ENCODE measurements at regions not wholly inside any gene's neighbourhood (a gene's known extent, or its start where the extent isn't known, plus 50 kb on each side); places are given as distances from the start of the nearest gene placed in this dataset.
"Not testable (repeated sequence)": the region's sequence is repeated elsewhere in the genome, so short reads cannot be mapped to it uniquely, and the experiment has no call there.

DNA sequence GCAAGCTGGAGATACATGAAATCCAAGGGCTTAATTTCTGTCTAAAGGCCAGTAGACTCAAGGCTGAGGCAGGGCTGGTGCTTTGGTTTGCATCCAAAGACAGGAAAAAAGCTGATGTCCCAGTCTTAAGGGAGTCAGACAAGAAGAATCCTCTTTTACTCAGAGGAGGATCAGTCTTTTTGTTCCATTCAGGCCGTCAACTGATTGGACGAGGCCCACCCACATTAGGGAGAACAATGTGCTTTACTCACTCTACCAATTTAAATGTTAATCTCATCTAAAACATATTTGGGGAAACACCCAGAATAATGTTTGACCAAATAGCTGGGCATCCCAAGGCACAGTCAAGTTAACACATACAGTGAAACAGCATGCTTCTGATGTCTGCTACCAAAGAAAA, 388.5 kb upstream of the CHRM2 start:
- ATAC-seq (no peak), DNase-seq (no peak)
- TF ChIP-seq CTCF (IDR thresholded peaks at IDR 0.05): no peak
- Histone ChIP-seq H3K27me3 (no peaks in the 10 kb centered on the region), H3K4me3 (no peak overlapping the region), H3K36me3 (no peaks in the 10 kb centered on the region), H3K9me3 (peaks cover 0 to 18% of the 10 kb centered on the region in 2 donors), H3K27ac (no peak overlapping the region), H3K4me1 (no peaks in the 10 kb centered on the region)
- intact Hi-C loops (cut with DNase I): no loop called here

DNA sequence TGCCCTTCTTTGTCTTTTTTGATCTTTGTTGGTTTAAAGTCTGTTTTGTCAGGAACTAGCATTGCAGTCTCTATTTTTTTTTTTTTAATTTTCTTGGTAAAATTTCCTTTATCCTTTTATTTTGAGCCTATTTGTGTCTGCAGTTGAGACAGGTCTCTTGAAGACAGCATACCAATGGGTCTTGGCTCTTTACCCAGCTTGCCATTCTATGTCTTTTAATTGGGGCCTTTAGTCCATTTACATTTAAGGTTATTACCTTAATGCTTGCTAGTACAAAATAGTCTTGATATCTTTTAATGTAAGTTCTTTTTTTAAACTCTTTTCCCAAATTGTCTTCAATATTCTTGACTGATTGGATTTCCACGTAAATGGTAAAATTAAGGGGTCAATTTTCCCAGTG, 398.3 kb upstream of the CHRM2 start:
- no peak for TF ChIP-seq CTCF (IDR thresholded peaks at IDR 0.05)
- no peaks in the 10 kb centered on the region for H3K27me3 ChIP-seq
- no peaks in the 10 kb centered on the region for H3K4me1 ChIP-seq
- no peaks in the 10 kb centered on the region for H3K36me3 ChIP-seq
- DNase-seq: no peak
- ATAC-seq: no peak
- peaks cover 0 to 68% of the 10 kb centered on the region in 2 donors for H3K9me3 ChIP-seq
- H3K4me3 ChIP-seq: no peak overlapping the region
- intact Hi-C loops (cut with DNase I): no loop called here
- no peak overlapping the region for H3K27ac ChIP-seq

GRCh38 chr7:136452949-136453348, 415.5 kb upstream of the CHRM2 start:
- no peaks in the 10 kb centered on the region for H3K36me3 ChIP-seq
- no peaks in the 10 kb centered on the region for H3K4me1 ChIP-seq
- no peaks in the 10 kb centered on the region for H3K27me3 ChIP-seq
- H3K27ac ChIP-seq: no peak overlapping the region
- no peak for DNase-seq
- ATAC-seq: no peak
- TF ChIP-seq CTCF (IDR thresholded peaks at IDR 0.05): no peak
- no peak overlapping the region for H3K4me3 ChIP-seq
- peaks cover 0 to 9% of the 10 kb centered on the region in 2 donors for H3K9me3 ChIP-seq
- intact Hi-C loops (cut with DNase I): no loop called here

DNA sequence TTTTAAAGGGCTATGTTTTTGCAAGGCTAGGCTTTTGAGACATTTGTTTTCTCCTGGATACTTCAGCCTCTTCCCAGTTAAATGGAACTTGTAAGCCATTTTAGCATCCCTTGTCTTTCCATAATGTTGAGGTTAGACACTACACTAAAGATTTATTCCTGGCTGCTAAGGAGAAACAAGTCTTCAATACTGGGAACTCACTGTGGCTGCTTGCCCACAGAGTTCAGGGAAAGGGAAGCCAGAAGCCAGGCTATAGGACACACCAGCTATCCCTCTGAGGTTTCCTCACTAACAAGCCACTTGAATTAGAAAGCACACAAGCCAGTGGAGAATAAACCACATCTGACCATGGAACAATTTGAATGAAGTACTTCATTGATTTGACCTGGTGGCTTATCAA, 421.7 kb upstream of the CHRM2 start:
- no peak for TF ChIP-seq CTCF (IDR thresholded peaks at IDR 0.05)
- no peaks in the 10 kb centered on the region for H3K36me3 ChIP-seq
- ATAC-seq (no peak), DNase-seq (no peak)
- peaks cover 0 to 5% of the 10 kb centered on the region in 2 donors for H3K9me3 ChIP-seq
- no peaks in the 10 kb centered on the region for H3K27me3 ChIP-seq
- H3K27ac ChIP-seq: no peak overlapping the region
- no peak overlapping the region for H3K4me3 ChIP-seq
- H3K4me1 ChIP-seq: no peaks in the 10 kb centered on the region
- intact Hi-C loops (cut with DNase I): no loop called here

DNA sequence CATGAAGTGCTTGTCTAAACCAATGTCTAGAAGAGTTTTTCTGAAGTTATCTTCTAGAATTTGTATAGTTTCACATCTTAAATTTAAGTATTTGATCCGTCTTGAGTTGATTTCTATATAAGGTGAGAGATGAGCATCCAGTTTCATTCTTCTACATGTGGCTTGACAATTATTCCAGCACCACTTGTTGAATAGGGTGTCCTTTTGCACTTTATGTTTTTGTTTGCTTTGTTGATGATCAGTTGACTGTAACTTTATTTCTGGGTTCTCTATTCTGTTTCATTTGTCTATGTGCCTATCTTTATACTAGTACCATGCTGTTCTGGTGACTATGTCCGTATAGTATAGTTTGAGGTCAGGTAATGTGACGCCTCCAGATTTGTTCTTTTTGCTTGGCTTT, 426.6 kb upstream of the CHRM2 start:
- no peak for DNase-seq
- Histone ChIP-seq H3K4me3 (no peak overlapping the region), H3K4me1 (no peaks in the 10 kb centered on the region), H3K9me3 (no peaks in the 10 kb centered on the region), H3K27me3 (no peaks in the 10 kb centered on the region), H3K36me3 (no peaks in the 10 kb centered on the region), H3K27ac (no peak overlapping the region)
- ATAC-seq: no peak
- intact Hi-C loops (cut with DNase I): no loop called here
- TF ChIP-seq CTCF (IDR thresholded peaks at IDR 0.05): no peak

GRCh38 chr7:136431736-136432135, 436.7 kb upstream of the CHRM2 start:
- H3K4me3 ChIP-seq; H3K36me3 ChIP-seq; H3K27me3 ChIP-seq; ATAC-seq; H3K9me3 ChIP-seq; H3K4me1 ChIP-seq; H3K27ac ChIP-seq; intact Hi-C loops (cut with DNase I): not testable (repeated sequence)
- DNase-seq: peak in 1 of 4 donors; percentile 32

Measured in left lung (tissue), 4 donors.